OCI-LY7 (cell line): ENCODE measurements at regions not wholly inside any gene's neighbourhood (a gene's known extent, or its start where the extent isn't known, plus 50 kb on each side); places are given as distances from the start of the nearest gene placed in this dataset.

Source experiments
- EZH2phosphoT487 ChIP-seq: fragments of 200-600 bp; sonication (generic); IDR thresholded peaks from 2 replicates; pipeline ENCODE4 v1.6.1; 2018; ENCODE audit warnings: low read depth, borderline replicate concordance, mild to moderate bottlenecking, mixed run types, antibody characterized with exemption, low read length, moderate library complexity, mixed read lengths
- TF ChIP-seq, protein P1 (sequence below): fragments of 200-600 bp; sonication (generic); conservative IDR thresholded peaks from 2 replicates; pipeline ENCODE4 v1.5.1; 2014; ENCODE audit warnings: mild to moderate bottlenecking, antibody characterized with exemption, low read length, moderate library complexity, mixed read lengths

DNA sequence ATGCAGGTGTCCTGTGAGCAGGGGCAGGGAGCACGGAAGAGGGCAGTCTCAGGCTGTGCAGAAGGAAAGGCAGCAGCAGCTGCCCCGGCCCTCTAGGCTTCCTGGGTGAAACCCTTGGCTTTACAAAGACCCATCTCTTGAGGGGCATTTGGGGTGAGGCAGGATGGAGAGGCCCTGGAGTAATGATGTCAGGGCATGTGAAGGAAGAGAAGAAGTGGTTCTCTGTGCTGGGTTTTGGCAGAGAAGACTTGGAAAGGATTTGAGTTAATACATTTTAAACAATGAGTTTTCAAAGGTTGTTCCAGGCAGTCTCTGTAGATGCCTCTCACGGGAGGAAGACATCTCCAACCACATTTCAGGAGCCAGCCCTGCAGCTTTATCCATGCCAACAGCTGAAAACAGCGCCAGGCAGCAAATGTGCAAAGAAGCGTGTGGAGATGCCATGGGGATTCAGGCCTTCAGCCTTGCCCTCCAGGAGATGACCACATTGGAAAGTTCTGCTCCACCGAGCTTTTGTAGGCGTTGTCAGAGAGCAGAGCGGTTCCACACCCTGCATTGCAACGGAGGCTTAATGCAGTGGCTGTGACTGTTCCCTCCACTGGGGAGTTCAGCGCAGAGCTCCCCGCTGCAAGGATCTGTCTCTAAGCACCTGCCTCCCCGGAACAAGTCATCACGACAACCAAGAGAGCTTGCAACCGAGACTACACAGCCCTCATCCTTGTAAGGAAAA is 322.8 kb downstream of the UQCRFS1 start:
- TF ChIP-seq, protein P1, sequence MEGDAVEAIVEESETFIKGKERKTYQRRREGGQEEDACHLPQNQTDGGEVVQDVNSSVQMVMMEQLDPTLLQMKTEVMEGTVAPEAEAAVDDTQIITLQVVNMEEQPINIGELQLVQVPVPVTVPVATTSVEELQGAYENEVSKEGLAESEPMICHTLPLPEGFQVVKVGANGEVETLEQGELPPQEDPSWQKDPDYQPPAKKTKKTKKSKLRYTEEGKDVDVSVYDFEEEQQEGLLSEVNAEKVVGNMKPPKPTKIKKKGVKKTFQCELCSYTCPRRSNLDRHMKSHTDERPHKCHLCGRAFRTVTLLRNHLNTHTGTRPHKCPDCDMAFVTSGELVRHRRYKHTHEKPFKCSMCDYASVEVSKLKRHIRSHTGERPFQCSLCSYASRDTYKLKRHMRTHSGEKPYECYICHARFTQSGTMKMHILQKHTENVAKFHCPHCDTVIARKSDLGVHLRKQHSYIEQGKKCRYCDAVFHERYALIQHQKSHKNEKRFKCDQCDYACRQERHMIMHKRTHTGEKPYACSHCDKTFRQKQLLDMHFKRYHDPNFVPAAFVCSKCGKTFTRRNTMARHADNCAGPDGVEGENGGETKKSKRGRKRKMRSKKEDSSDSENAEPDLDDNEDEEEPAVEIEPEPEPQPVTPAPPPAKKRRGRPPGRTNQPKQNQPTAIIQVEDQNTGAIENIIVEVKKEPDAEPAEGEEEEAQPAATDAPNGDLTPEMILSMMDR, result no peak
- TF ChIP-seq EZH2phosphoT487, result no peak
